Erythroblast (primary cell): ENCODE measurements at regions not wholly inside any gene's neighbourhood (a gene's known extent, or its start where the extent isn't known, plus 50 kb on each side); places are given as distances from the start of the nearest gene placed in this dataset.
"Not testable (repeated sequence)": the region's sequence is repeated elsewhere in the genome, so short reads cannot be mapped to it uniquely, and the experiment has no call there.

Experiments
- DNase-seq, 2 experiments: peaks; one replicate each; lab custom pipeline; 2025; lab: John Stamatoyannopoulos, UW
- GATA1 ChIP-seq: IDR thresholded peaks from 2 replicates; pipeline ENCODE4 v1.6.1; 2011; ENCODE audit warnings: low read depth, mild to moderate bottlenecking, control low read depth, low read length, moderate library complexity
- POLR2A ChIP-seq: IDR thresholded peaks from 2 replicates; pipeline ENCODE4 v1.6.1; 2011; ENCODE audit warnings: mild to moderate bottlenecking, low read length

DNA sequence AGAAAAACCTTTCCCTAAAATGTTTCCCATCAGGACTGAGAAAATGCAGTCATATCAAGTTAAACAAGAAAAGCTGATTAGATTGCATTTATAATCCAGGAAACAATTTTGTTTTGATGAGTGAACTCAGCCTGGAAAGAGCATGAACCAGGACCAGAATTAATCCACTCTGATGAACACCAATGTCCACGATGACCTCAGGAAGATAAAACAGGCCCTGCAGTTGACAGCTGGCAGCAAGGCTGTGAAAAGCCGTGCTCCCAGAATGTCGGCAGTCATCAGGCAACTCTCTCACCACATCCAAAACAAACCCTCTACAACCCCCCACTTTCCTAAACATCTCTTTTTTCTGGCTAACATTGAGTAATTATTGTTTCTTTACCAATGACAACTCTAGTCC is 74.0 kb upstream of the PROKR2 start:
- no peak for TF ChIP-seq GATA1
- TF ChIP-seq POLR2A: no peak
- no peak for DNase-seq

DNA sequence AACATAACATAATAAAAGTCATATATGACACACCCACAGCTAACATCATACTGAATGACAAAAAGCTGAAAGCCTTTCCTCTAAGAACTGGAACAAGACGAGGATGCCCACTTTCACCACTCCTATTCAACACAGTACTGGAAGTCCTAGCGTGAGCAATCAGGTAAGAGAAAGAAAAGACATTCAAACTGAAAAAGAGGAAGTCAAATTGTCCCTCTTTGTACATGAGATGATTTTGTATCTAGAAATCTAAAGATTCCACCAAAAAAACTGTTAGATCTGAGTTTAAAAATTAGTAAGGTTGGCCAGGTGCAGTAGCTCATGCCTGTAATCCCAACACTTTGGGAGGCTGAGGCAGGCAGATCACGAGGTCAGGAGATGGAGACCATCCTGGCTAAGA is 70.1 kb upstream of the PROKR2 start:
- DNase-seq: not testable (repeated sequence)

DNA sequence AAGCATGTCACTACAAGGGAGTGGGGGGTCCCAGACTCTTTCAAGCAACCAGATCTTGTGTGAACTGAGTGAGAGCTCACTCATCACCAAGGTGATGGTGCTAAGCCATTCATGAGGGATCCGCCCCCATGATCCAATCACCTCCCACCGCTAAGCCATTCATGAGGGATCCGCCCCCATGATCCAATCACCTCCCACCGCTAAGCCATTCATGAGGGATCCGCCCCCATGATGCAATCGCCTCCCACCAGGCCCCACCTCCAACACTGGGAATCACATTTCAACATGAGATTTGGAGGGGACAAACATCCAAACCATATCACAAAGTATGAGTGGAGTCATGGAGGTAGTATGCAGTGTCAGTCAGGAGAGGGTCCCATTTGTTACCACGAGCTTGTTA is 64.8 kb upstream of the PROKR2 start:
- DNase-seq: not testable (repeated sequence)

DNA sequence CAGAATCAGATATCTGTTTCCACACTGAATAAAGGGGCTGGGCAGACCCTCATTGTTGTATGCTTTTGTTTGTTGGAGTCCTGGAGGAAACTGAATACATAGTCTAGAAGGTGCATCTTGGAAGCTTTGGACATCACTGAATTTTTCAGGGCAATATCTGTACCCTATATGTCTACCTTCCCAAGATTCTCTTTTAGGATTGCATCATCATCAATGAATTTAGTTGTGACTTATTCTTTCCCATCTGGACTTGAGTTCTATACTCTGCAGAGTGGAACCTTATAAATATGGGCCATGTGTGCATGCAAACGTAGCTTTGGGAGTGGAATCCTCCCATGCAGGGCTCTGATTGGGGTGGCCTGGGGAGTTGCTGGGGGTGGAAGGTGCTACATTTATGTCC is 60.7 kb upstream of the PROKR2 start:
- TF ChIP-seq POLR2A: no peak
- TF ChIP-seq GATA1: no peak
- DNase-seq: no peak

DNA sequence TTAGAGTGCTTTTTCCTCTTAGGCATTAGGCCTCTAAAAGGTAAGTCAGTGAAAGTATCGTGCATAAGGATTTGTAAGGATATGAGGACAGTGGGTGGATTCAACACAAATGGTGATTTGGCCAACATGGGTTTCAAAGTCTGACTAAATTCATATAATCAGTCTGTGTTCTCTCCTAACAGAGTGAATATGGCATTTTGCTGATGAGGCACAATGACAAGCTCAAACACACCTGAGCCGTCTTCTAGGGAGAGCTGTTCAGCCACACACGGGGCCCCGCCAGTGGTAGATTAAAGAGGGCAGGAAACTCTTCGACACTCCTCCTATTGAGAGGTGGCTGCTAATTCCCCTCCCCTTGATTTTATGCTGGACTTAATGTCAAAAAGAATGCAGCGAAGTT is 59.5 kb upstream of the PROKR2 start:
- no peak for DNase-seq
- no peak for TF ChIP-seq GATA1
- no peak for TF ChIP-seq POLR2A

DNA sequence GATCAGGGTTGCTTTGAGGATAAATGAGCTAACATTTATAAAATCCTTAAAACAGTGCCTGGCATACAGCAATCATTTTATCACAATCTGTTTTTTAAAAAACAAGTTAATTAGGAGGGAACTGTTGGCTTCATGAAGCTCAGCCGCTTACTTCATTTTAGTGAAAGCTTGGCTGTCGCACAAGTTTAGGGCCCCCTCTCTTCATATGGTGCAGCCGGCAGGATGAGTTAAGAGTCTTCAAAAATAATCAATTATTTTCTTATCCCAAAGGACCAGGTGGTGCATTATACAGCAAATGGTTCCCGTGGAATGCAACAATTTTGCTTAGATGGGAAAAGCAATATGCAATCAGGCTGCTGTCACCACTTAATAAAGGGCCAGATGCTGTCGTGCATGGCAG is 57.4 kb upstream of the PROKR2 start:
- TF ChIP-seq POLR2A (no peak), GATA1 (no peak)

DNA sequence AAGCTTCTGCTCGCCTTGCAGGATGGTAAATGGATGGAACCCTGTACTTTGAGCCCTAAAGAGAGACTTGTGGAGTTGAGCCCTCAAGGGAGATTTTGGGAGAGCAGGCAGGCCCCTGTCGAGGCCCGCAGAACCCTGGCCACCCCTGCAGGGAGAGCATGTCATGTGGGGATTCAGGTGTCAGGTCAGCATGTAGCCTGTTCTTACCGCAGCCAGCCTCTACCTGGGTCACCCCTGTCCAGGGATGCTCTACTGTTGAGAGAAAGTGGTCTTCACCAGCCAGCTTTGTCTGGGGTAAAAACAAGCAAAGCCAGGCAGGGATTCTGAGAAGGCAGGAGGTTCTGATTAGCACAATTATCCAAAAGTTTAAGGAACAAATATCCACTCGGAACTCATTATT is 55.6 kb upstream of the PROKR2 start:
- no peak for TF ChIP-seq GATA1
- no peak for TF ChIP-seq POLR2A
- DNase-seq: no peak

More for the DNA sequence above, 57.4 kb upstream of the PROKR2 start:
- no peak for DNase-seq

DNA sequence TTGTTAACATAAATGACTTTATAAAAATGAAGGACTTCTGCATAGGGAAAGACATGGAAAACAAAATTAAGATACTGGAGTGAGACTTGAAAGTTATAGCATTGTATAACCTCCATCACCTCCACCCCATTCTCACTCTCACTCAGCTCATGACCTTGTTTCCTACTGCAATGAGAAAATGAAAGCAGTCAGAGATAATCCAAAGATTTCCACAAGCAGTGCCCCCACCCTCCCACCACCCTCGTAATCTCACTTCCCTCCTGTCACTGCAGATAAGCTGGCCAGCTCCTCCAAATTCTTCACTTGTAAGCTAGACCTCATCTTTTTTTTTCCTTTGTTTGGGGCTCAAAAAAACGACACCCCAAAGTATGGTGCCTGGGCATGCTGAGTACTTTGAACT is 52.9 kb upstream of the PROKR2 start:
- peak; percentile 30 to 45 for DNase-seq

More for the DNA sequence above, 52.9 kb upstream of the PROKR2 start:
- no peak for TF ChIP-seq POLR2A
